H1 (cell line): ENCODE measurements at regions not wholly inside any gene's neighbourhood (a gene's known extent, or its start where the extent isn't known, plus 50 kb on each side); places are given as distances from the start of the nearest gene placed in this dataset.

ENCODE experiments used
- CTCF ChIA-PET: fragments of 300-600 bp; sonication (Branson Sonifier 250); formaldehyde crosslinking; loops from one replicate; lab custom pipeline; 2021; ENCODE audit not compliant: partially characterized antibody; lab: Charles Lee
- POLR2A ChIA-PET: fragments of 300-600 bp; sonication (Branson Sonifier 250); formaldehyde crosslinking; loops from one replicate; lab custom pipeline; 2021; ENCODE audit warnings: inconsistent platforms; ENCODE audit not compliant: partially characterized antibody; lab: Charles Lee
- DNase-seq, 2 experiments: peaks; one replicate each; pipeline versions ENCODE4 v3.0.0 to v3.0.0-alpha.2; 2010 to 2022; ENCODE audit warnings: low spot score in 2 of 2, low read depth in 1 of 2, mixed read lengths in 1 of 2
- FAIRE-seq: peaks from 2 replicates; lab custom pipeline; 2011; peaks lifted over from hg19 to GRCh38; lab: Jason Lieb, UNC
- H2AFZ ChIP-seq: 2 replicates; pipeline ENCODE4 v1.8.1; 2012; ENCODE audit warnings: low read length, inconsistent platforms
- H2AK5ac ChIP-seq: 2 replicates; pipeline ENCODE4 v1.6.1; 2013; ENCODE audit warnings: low read depth, low read length
- H2BK120ac ChIP-seq: replicated peaks from 2 replicates; pipeline ENCODE3; 2013; ENCODE audit warnings: low read depth, low read length, inconsistent platforms
- H2BK12ac ChIP-seq: 2 replicates; pipeline ENCODE4 v1.6.1; 2013; ENCODE audit warnings: low read depth, low read length
- H2BK15ac ChIP-seq: 2 replicates; pipeline ENCODE4 v1.6.1; 2013; ENCODE audit warnings: low read length
- H2BK20ac ChIP-seq: 2 replicates; pipeline ENCODE4 v1.6.1; 2013; ENCODE audit warnings: low read length
- H2BK5ac ChIP-seq: 2 replicates; pipeline ENCODE4 v1.6.1; 2013; ENCODE audit warnings: low read depth, low read length
- H3K14ac ChIP-seq: 2 replicates; pipeline ENCODE4 v1.6.1; 2013; ENCODE audit warnings: inconsistent platforms; ENCODE audit not compliant: insufficient read length
- H3K18ac ChIP-seq: 2 replicates; pipeline ENCODE4 v1.6.1; 2013; ENCODE audit warnings: low read length; ENCODE audit errors: extremely low read depth
- H3K23ac ChIP-seq: 2 replicates; pipeline ENCODE4 v1.6.1; 2013; ENCODE audit warnings: inconsistent platforms; ENCODE audit not compliant: insufficient read length
- H3K23me2 ChIP-seq: 2 replicates; pipeline ENCODE4 v1.6.1; 2013; ENCODE audit warnings: low read depth, low read length
- H3K27ac ChIP-seq: 2 replicates; pipeline ENCODE4 v1.6.1; 2011; ENCODE audit warnings: low read depth, low read length, inconsistent platforms
- H3K27me3 ChIP-seq, 4 experiments: replicated peaks in 1 of 4; 1 replicate in 1 of 4; 2 replicates in 3 of 4; pipeline versions ENCODE4 v1.6.1 to v1.8.1; 2011 to 2013; ENCODE audit warnings: low read length in 3 of 4, mild to moderate bottlenecking in 3 of 4, inconsistent platforms in 2 of 4, mixed read lengths in 2 of 4, moderate library complexity in 1 of 4; ENCODE audit not compliant: control insufficient read depth in 3 of 4, insufficient read depth in 3 of 4; ENCODE audit errors: extremely low read depth in 1 of 4
- H3K36me3 ChIP-seq, 4 experiments: 2 replicates each; pipeline versions ENCODE4 v1.6.1 to v1.8.1; 2011 to 2013; ENCODE audit warnings: mild to moderate bottlenecking in 4 of 4, low read length in 3 of 4, moderate library complexity in 2 of 4, control low read depth in 1 of 4, inconsistent platforms in 1 of 4; ENCODE audit not compliant: insufficient read depth in 4 of 4, control insufficient read depth in 2 of 4
- H3K4ac ChIP-seq: replicated peaks from 2 replicates; pipeline ENCODE3; 2013; ENCODE audit warnings: low read length, low read depth, mixed read lengths, inconsistent platforms; ENCODE audit not compliant: insufficient read length
- H3K4me1 ChIP-seq, 4 experiments: replicated peaks in 1 of 4; 1 replicate in 1 of 4; 2 replicates in 3 of 4; pipeline versions ENCODE4 v1.6.1 to v1.8.1; 2011 to 2013; ENCODE audit warnings: low read length in 3 of 4, inconsistent platforms in 2 of 4, mixed read lengths in 1 of 4; ENCODE audit not compliant: insufficient read depth in 4 of 4, control insufficient read depth in 3 of 4
- H3K4me2 ChIP-seq, 2 experiments: 2 replicates each; pipeline versions ENCODE4 v1.6.1 to v1.8.1; 2011 to 2013; ENCODE audit warnings: low read depth in 2 of 2, low read length in 2 of 2, control low read depth in 1 of 2, inconsistent platforms in 1 of 2, mild to moderate bottlenecking in 1 of 2; ENCODE audit not compliant: insufficient read depth in 1 of 2
- H3K4me3 ChIP-seq, 4 experiments: fragments of 200-600, 300-600 bp in 1 of 4; sonication (generic), shearing (Covaris generic), sonication (Bioruptor Twin) in 1 of 4; 2 replicates each; pipeline versions ENCODE4 v1.5.1 to v1.8.1; 2011 to 2016; ENCODE audit warnings: low read length in 4 of 4, low read depth in 3 of 4, control low read depth in 2 of 4, inconsistent platforms in 2 of 4, mild to moderate bottlenecking in 2 of 4, mixed read lengths in 1 of 4, moderate library complexity in 1 of 4; ENCODE audit not compliant: insufficient read depth in 2 of 4; ENCODE audit errors: extremely low read depth in 1 of 4
- H3K56ac ChIP-seq: replicated peaks from 2 replicates; pipeline ENCODE3; 2013; ENCODE audit warnings: low read depth, mild to moderate bottlenecking, mixed read lengths, low read length, inconsistent platforms; ENCODE audit not compliant: insufficient read length
- H3K79me1 ChIP-seq: 2 replicates; pipeline ENCODE4 v1.6.1; 2013; ENCODE audit warnings: low read depth, low read length, control low read depth
- H3K79me2 ChIP-seq, 2 experiments: 2 replicates each; pipeline versions ENCODE4 v1.6.1 to v1.8.1; 2012 to 2013; ENCODE audit warnings: low read length in 2 of 2, mild to moderate bottlenecking in 2 of 2, inconsistent platforms in 1 of 2; ENCODE audit not compliant: insufficient read depth in 2 of 2, control insufficient read depth in 1 of 2
- H3K9ac ChIP-seq, 4 experiments: replicated peaks in 1 of 4; 1 replicate in 1 of 4; 2 replicates in 3 of 4; pipeline versions ENCODE4 v1.6.1 to v1.8.1; 2011 to 2013; ENCODE audit warnings: low read depth in 3 of 4, low read length in 3 of 4, control low read depth in 2 of 4, mild to moderate bottlenecking in 2 of 4, moderate library complexity in 2 of 4, inconsistent platforms in 1 of 4; ENCODE audit errors: extremely low read depth in 1 of 4
- H3K9me3 ChIP-seq, 2 experiments: 2 replicates each; pipeline versions ENCODE4 v1.6.1 to v1.8.1; 2012 to 2013; ENCODE audit warnings: mild to moderate bottlenecking in 2 of 2, moderate library complexity in 2 of 2, control low read depth in 1 of 2, inconsistent platforms in 1 of 2, low read depth in 1 of 2, low read length in 1 of 2, mixed read lengths in 1 of 2; ENCODE audit not compliant: insufficient read depth in 2 of 2
- H4K20me1 ChIP-seq, 2 experiments: replicated peaks in 1 of 2; 2 replicates each; pipeline versions ENCODE3 to v1.8.1; 2011 to 2013; ENCODE audit warnings: inconsistent platforms in 2 of 2, low read length in 2 of 2, mild to moderate bottlenecking in 1 of 2; ENCODE audit not compliant: insufficient read depth in 2 of 2, control insufficient read depth in 1 of 2
- H4K5ac ChIP-seq: 2 replicates; pipeline ENCODE4 v1.6.1; 2013; ENCODE audit warnings: low read length, low read depth, mixed read lengths, inconsistent platforms; ENCODE audit not compliant: insufficient read length
- H4K8ac ChIP-seq: 2 replicates; pipeline ENCODE4 v1.8.0; 2013; ENCODE audit warnings: mild to moderate bottlenecking, moderate library complexity, low read length, inconsistent platforms; ENCODE audit not compliant: insufficient read depth; ENCODE audit errors: extremely low read depth
- H4K91ac ChIP-seq: replicated peaks from 2 replicates; pipeline ENCODE3; 2013; ENCODE audit warnings: low read length, mixed read lengths, inconsistent platforms; ENCODE audit not compliant: insufficient read length
- ASH2L ChIP-seq: fragments of 200-600, 300-600 bp; sonication (generic); IDR thresholded peaks from one replicate; pipeline ENCODE4 v1.7.1; 2017; ENCODE audit warnings: low read length
- WGBS, 2 experiments: shearing (Covaris generic) in 1 of 2; methylation state at CpG; one replicate each; pipeline versions ENCODE4 v1.1.6 to v1.1.7; 2013 to 2015; ENCODE audit warnings: low lambda C conversion rate in 2 of 2, mixed read lengths in 2 of 2, inconsistent platforms in 1 of 2, low coverage in 1 of 2, missing lambda C conversion rate in 1 of 2; ENCODE audit not compliant: insufficient replicate concordance in 2 of 2, insufficient coverage in 1 of 2, insufficient read length in 1 of 2; ENCODE audit errors: extremely low coverage in 1 of 2, missing lambda C conversion rate in 1 of 2; 5-methylcytosine and 5-hydroxymethylcytosine counted together

DNA sequence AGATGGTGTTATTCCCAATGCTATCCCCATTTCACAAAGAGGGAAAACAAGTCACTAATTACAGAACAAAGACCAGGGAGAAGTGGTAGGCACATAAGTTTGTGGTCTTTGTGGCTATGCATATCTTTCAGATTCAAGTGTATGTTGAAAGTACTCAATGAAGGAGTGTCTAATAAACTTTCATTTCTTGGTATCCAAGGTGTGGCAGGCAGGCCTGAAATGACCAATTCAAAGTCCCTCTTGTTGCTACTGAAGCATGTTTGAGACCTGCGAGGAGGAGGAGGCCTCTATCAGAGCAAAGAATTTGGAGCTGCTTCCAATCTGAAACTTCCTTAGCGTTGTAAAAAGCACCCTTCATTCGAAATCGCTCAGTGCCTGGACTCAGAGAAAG lies 60.9 kb upstream of the KLF7 start:
- Histone ChIP-seq H3K36me3 (no peaks in the 10 kb centered on the region), H2AK5ac (no peak overlapping the region), H4K5ac (no peak overlapping the region), H3K9me3 (no peaks in the 10 kb centered on the region), H4K20me1 (no peaks in the 10 kb centered on the region), H2BK120ac (peak overlapping the region; percentile 1), H3K4me3 (peak overlapping the region in 1 of 4 experiments; percentile 40; a peak in 1 of 8 replicates), H3K4me1 (peaks cover 8 to 31% (median 29%) of the 10 kb centered on the region in 4 experiments), H2BK15ac (0 out of 2 replicates have a peak overlapping the region, but pooled peaks have one; percentile 36), H3K14ac (no peak overlapping the region), H3K27me3 (no peaks in the 10 kb centered on the region), H2BK12ac (peak overlapping the region; percentile 35; the same call in 1 of the 2 replicates), H4K91ac (no peak overlapping the region), H2AFZ (peak overlapping the region; percentile 84; the same call in 1 of the 2 replicates), H3K56ac (no peak overlapping the region), H3K23ac (no peak overlapping the region), H3K18ac (peak overlapping the region; percentile 26), H3K79me2 (no peaks in the 10 kb centered on the region), H3K79me1 (no peaks in the 10 kb centered on the region), H3K4ac (peak overlapping the region; percentile 10), H3K4me2 (peak overlapping the region; percentile 51 to 64), H3K9ac (no peak overlapping the region), H3K23me2 (no peaks in the 10 kb centered on the region; the same call in 1 of the 2 replicates), H3K27ac (no peak overlapping the region), H2BK5ac (peak overlapping the region; percentile 80; the same call in 1 of the 2 replicates), H4K8ac (no peak overlapping the region), H2BK20ac (0 out of 2 replicates have a peak overlapping the region, but pooled peaks have one; percentile 16)
- ChIA-PET POLR2A (interaction anchor here (0.7 to 5.2 kb wide), 2 partner anchors 61 to 157 kb away, joined by 3 to 31 read pairs; partner anchors contain the start of gene KLF7), CTCF (interaction anchor here (0.8 to 4.2 kb wide), 11 partner anchors 12 to 243 kb away, joined by 3 to 28 read pairs (median 5); no protein-coding TSS in a partner anchor)
- WGBS, 2 experiments: 33% methylated on average over 4 of the region's 4 CpGs; no CpG with 5 or more reads in 1 of the 2 experiments
- DNase-seq: no peak
- FAIRE-seq: no peak
- peak; percentile 42 for TF ChIP-seq ASH2L
